GM23338 (cell line): ENCODE measurements at regions not wholly inside any gene's neighbourhood (a gene's known extent, or its start where the extent isn't known, plus 50 kb on each side); places are given as distances from the start of the nearest gene placed in this dataset.

Source experiments
- POLR2AphosphoS5 ChIP-seq: IDR thresholded peaks from 2 replicates; pipeline ENCODE4 v1.6.1; 2016; ENCODE audit warnings: antibody characterized with exemption, low read depth
- TF ChIP-seq, protein P1 (sequence below), 2 experiments: fragments of 200-600 bp in 1 of 2; sonication (generic) in 1 of 2; conservative IDR thresholded peaks; 2 replicates each; pipeline versions ENCODE4 v1.5.1 to v1.6.1; 2016 to 2017; ENCODE audit warnings: antibody characterized with exemption in 2 of 2, low read depth in 2 of 2, mild to moderate bottlenecking in 2 of 2, moderate library complexity in 1 of 2
- TF ChIP-seq, protein P2 (sequence below): IDR thresholded peaks from one replicate; pipeline ENCODE4 v1.6.1; 2018; ENCODE audit warnings: antibody characterized with exemption; ENCODE audit not compliant: unreplicated experiment

DNA sequence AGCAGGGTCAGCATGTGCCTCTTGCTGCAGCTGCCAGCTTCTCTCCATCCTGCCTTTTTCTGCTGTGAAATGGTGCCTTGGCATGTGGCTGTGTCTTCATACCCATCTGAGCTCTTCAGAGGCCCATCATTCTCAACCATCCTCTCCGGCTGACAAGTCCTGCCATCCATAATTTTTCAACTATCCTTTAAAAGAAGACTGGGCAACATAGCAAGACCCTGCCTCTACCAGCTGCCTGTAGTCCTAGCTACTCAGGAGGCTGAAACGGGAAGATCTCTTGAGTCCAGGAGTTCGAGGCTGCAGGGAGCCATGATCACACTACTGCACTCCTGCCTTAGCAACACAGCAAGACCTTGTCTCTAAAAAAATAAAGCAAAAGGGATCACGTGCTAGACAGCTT lies 64.2 kb upstream of the TTC29 start:
- TF ChIP-seq, protein P1, sequence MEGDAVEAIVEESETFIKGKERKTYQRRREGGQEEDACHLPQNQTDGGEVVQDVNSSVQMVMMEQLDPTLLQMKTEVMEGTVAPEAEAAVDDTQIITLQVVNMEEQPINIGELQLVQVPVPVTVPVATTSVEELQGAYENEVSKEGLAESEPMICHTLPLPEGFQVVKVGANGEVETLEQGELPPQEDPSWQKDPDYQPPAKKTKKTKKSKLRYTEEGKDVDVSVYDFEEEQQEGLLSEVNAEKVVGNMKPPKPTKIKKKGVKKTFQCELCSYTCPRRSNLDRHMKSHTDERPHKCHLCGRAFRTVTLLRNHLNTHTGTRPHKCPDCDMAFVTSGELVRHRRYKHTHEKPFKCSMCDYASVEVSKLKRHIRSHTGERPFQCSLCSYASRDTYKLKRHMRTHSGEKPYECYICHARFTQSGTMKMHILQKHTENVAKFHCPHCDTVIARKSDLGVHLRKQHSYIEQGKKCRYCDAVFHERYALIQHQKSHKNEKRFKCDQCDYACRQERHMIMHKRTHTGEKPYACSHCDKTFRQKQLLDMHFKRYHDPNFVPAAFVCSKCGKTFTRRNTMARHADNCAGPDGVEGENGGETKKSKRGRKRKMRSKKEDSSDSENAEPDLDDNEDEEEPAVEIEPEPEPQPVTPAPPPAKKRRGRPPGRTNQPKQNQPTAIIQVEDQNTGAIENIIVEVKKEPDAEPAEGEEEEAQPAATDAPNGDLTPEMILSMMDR (conservative IDR thresholded peaks at IDR 0.05; ENCODE audit: low read depth in 2 of 2) = no peak
- no peak for TF ChIP-seq POLR2AphosphoS5
- TF ChIP-seq, protein P2, sequence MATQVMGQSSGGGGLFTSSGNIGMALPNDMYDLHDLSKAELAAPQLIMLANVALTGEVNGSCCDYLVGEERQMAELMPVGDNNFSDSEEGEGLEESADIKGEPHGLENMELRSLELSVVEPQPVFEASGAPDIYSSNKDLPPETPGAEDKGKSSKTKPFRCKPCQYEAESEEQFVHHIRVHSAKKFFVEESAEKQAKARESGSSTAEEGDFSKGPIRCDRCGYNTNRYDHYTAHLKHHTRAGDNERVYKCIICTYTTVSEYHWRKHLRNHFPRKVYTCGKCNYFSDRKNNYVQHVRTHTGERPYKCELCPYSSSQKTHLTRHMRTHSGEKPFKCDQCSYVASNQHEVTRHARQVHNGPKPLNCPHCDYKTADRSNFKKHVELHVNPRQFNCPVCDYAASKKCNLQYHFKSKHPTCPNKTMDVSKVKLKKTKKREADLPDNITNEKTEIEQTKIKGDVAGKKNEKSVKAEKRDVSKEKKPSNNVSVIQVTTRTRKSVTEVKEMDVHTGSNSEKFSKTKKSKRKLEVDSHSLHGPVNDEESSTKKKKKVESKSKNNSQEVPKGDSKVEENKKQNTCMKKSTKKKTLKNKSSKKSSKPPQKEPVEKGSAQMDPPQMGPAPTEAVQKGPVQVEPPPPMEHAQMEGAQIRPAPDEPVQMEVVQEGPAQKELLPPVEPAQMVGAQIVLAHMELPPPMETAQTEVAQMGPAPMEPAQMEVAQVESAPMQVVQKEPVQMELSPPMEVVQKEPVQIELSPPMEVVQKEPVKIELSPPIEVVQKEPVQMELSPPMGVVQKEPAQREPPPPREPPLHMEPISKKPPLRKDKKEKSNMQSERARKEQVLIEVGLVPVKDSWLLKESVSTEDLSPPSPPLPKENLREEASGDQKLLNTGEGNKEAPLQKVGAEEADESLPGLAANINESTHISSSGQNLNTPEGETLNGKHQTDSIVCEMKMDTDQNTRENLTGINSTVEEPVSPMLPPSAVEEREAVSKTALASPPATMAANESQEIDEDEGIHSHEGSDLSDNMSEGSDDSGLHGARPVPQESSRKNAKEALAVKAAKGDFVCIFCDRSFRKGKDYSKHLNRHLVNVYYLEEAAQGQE = no peak
